ENCODE measurements at regions not wholly inside any gene's neighbourhood (a gene's known extent, or its start where the extent isn't known, plus 50 kb on each side); places are given as distances from the start of the nearest gene placed in this dataset.
"Not testable (repeated sequence)": the region's sequence is repeated elsewhere in the genome, so short reads cannot be mapped to it uniquely, and the experiment has no call there.

- no peak for TF ChIP-seq CTCF (IDR thresholded peaks at IDR 0.05)
- Histone ChIP-seq H3K4me3 (no peak overlapping the region), H3K27me3 (replicated peaks; ENCODE audit: insufficient read depth) (no peaks in the 10 kb centered on the region), H3K9me3 (no peaks in the 10 kb centered on the region), H3K36me3 (no peaks in the 10 kb centered on the region), H3K27ac (no peak overlapping the region), H3K4me1 (ENCODE audit: control insufficient read depth in 1 of 2, low read depth in 2 of 2) (no peaks in the 10 kb centered on the region)
- ATAC-seq (ENCODE audit: insufficient number of reproducible peaks, low FRiP score, low read depth) (no peak), DNase-seq (ENCODE audit: low spot score) (no peak)
Observed at GRCh38 chr15:38638126-38638525, 73.5 kb upstream of the RASGRP1 start.

GRCh38 chr15:38638811-38639210, 74.2 kb upstream of the RASGRP1 start:
- TF ChIP-seq CTCF (IDR thresholded peaks at IDR 0.05): no peak
- no peak for DNase-seq (ENCODE audit: low spot score)
- ATAC-seq (ENCODE audit: insufficient number of reproducible peaks, low FRiP score, low read depth): no peak

GRCh38 chr15:38642689-38643270, 78.2 kb upstream of the RASGRP1 start:
- no peaks in the 10 kb centered on the region for H3K36me3 ChIP-seq
- no peak for TF ChIP-seq CTCF (IDR thresholded peaks at IDR 0.05)
- H3K9me3 ChIP-seq: no peaks in the 10 kb centered on the region
- ATAC-seq (ENCODE audit: insufficient number of reproducible peaks, low FRiP score, low read depth) (no peak), DNase-seq (ENCODE audit: low spot score) (no peak)
- no peak overlapping the region for H3K4me3 ChIP-seq
- H3K4me1 ChIP-seq (ENCODE audit: control insufficient read depth in 1 of 2, low read depth in 2 of 2): no peaks in the 10 kb centered on the region
- no peak overlapping the region for H3K27ac ChIP-seq
- H3K27me3 ChIP-seq (replicated peaks; ENCODE audit: insufficient read depth): no peaks in the 10 kb centered on the region

More at GRCh38 chr15:38638811-38639210, 74.2 kb upstream of the RASGRP1 start:
- no peaks in the 10 kb centered on the region for H3K27me3 ChIP-seq (replicated peaks; ENCODE audit: insufficient read depth)
- no peak overlapping the region for H3K27ac ChIP-seq
- no peaks in the 10 kb centered on the region for H3K4me1 ChIP-seq (ENCODE audit: control insufficient read depth in 1 of 2, low read depth in 2 of 2)
- H3K4me3 ChIP-seq: no peak overlapping the region
- no peaks in the 10 kb centered on the region for H3K36me3 ChIP-seq
- H3K9me3 ChIP-seq: no peaks in the 10 kb centered on the region

GRCh38 chr15:38644353-38644752, 79.7 kb upstream of the RASGRP1 start:
- not testable (repeated sequence) for H3K4me1 ChIP-seq (ENCODE audit: control insufficient read depth in 1 of 2, low read depth in 2 of 2); ATAC-seq (ENCODE audit: insufficient number of reproducible peaks, low FRiP score, low read depth); H3K9me3 ChIP-seq; H3K36me3 ChIP-seq; H3K27me3 ChIP-seq (replicated peaks; ENCODE audit: insufficient read depth); H3K4me3 ChIP-seq; DNase-seq (ENCODE audit: low spot score); H3K27ac ChIP-seq

- ATAC-seq (ENCODE audit: insufficient number of reproducible peaks, low FRiP score, low read depth): no peak
- Histone ChIP-seq H3K9me3 (no peaks in the 10 kb centered on the region), H3K27me3 (replicated peaks; ENCODE audit: insufficient read depth) (no peaks in the 10 kb centered on the region), H3K4me3 (no peak overlapping the region), H3K27ac (no peak overlapping the region), H3K4me1 (ENCODE audit: control insufficient read depth in 1 of 2, low read depth in 2 of 2) (no peaks in the 10 kb centered on the region), H3K36me3 (no peaks in the 10 kb centered on the region)
- no peak for TF ChIP-seq CTCF (IDR thresholded peaks at IDR 0.05)
- DNase-seq (ENCODE audit: low spot score): no peak
Observed at GRCh38 chr15:38646716-38647115, 82.1 kb upstream of the RASGRP1 start.

GRCh38 chr15:38647683-38648082, 83.1 kb upstream of the RASGRP1 start:
- no peak overlapping the region for H3K27ac ChIP-seq
- H3K27me3 ChIP-seq (replicated peaks; ENCODE audit: insufficient read depth): no peaks in the 10 kb centered on the region
- no peaks in the 10 kb centered on the region for H3K4me1 ChIP-seq (ENCODE audit: control insufficient read depth in 1 of 2, low read depth in 2 of 2)
- no peak overlapping the region for H3K4me3 ChIP-seq
- no peaks in the 10 kb centered on the region for H3K9me3 ChIP-seq
- ATAC-seq (ENCODE audit: insufficient number of reproducible peaks, low FRiP score, low read depth) (no peak), DNase-seq (ENCODE audit: low spot score) (no peak)
- no peaks in the 10 kb centered on the region for H3K36me3 ChIP-seq
- TF ChIP-seq CTCF (IDR thresholded peaks at IDR 0.05): no peak

Measured in thoracic aorta (tissue), 2 donors.